Panc1 (cell line): ENCODE measurements at regions not wholly inside any gene's neighbourhood (a gene's known extent, or its start where the extent isn't known, plus 50 kb on each side); places are given as distances from the start of the nearest gene placed in this dataset.

Source experiments
- ATAC-seq: fragments of 200-7000 bp; cut with Tn5 transposase; 2 replicates; pipeline ENCODE4 v1.9.1; 2020; ENCODE audit warnings: mild to moderate bottlenecking, moderate library complexity
- BruUV-seq: library from RNA; stranded (reverse); fragments of 400-500 nt; replicated peaks from 2 replicates; lab custom pipeline; 2021; lab: Mats Ljungman, UMichigan
- CTCF ChIA-PET: fragments of 300-600 bp; sonication (Branson Sonifier 250); formaldehyde crosslinking; loops from one replicate; lab custom pipeline; 2022; ENCODE audit warnings: antibody characterized with exemption; lab: Charles Lee
- POLR2A ChIA-PET: fragments of 300-600 bp; sonication (Branson Sonifier 250); formaldehyde crosslinking; loops from one replicate; lab custom pipeline; 2022; ENCODE audit warnings: antibody characterized with exemption; lab: Charles Lee
- DNase-seq: peaks from one replicate; pipeline ENCODE4 v3.0.0-alpha.2; 2010; ENCODE audit warnings: low read depth, low spot score
- H3K27ac ChIP-seq: 2 replicates; pipeline ENCODE4 v1.5.1; 2011; ENCODE audit warnings: mild to moderate bottlenecking, low read length, inconsistent platforms
- H3K27me3 ChIP-seq: fragments of 200-500 bp; sonication (Bioruptor generic); 2 replicates; pipeline ENCODE4 v1.6.0; 2014; ENCODE audit warnings: low read length, inconsistent platforms; ENCODE audit not compliant: control insufficient read depth, insufficient read depth
- H3K36me3 ChIP-seq: fragments of 200-500 bp; sonication (Bioruptor generic); 2 replicates; pipeline ENCODE4 v1.5.1; 2014; ENCODE audit warnings: inconsistent platforms, mild to moderate bottlenecking, low read length, moderate library complexity; ENCODE audit not compliant: control insufficient read depth, insufficient read depth
- H3K4me1 ChIP-seq: 2 replicates; pipeline ENCODE4 v1.5.1; 2011; ENCODE audit warnings: inconsistent platforms, mild to moderate bottlenecking, low read length, moderate library complexity; ENCODE audit not compliant: control insufficient read depth, insufficient read depth
- H3K4me3 ChIP-seq, 2 experiments: 2 replicates each; pipeline ENCODE4 v1.5.1; 2011 to 2012; ENCODE audit warnings: low read depth in 2 of 2, low read length in 2 of 2, mild to moderate bottlenecking in 2 of 2, inconsistent platforms in 1 of 2, moderate library complexity in 1 of 2
- H3K9me3 ChIP-seq: fragments of 200-500 bp; sonication (Bioruptor generic); 2 replicates; pipeline ENCODE4 v1.5.1; 2014; ENCODE audit warnings: low read depth, mild to moderate bottlenecking, inconsistent platforms, low read length, moderate library complexity; ENCODE audit not compliant: control insufficient read depth, insufficient read depth
- CTCF ChIP-seq: fragments of 450-650 bp; IDR thresholded peaks from 2 replicates; pipeline ENCODE4 v1.5.1; 2017; ENCODE audit warnings: mild to moderate bottlenecking
- POLR2AphosphoS5 ChIP-seq: IDR thresholded peaks from 2 replicates; pipeline ENCODE4 v1.6.1; 2012; ENCODE audit warnings: mild to moderate bottlenecking, low read depth, low read length, moderate library complexity
- SIN3A ChIP-seq: IDR thresholded peaks from 2 replicates; pipeline ENCODE4 v1.6.1; 2012; ENCODE audit warnings: low read depth, mild to moderate bottlenecking, low read length, moderate library complexity, borderline replicate concordance; ENCODE audit not compliant: insufficient read depth
- TCF7L2 ChIP-seq: IDR thresholded peaks from 2 replicates; pipeline ENCODE4 v1.6.1; 2011; ENCODE audit warnings: mild to moderate bottlenecking, low read depth, low read length, inconsistent platforms
- in situ Hi-C: cut with HindIII; loops from 2 replicates; pipeline ENCODE4 v1.10.0; 2016; ENCODE audit warnings: low sequenced_read_pairs, low pct_unique_long_range_greater_than_20kb
- intact Hi-C: fragments of 100-400 bp; cut with micrococcal nuclease; formaldehyde crosslinking; loops from one replicate; pipeline ENCODE4 v1.10.0; 2022; ENCODE audit not compliant: unreplicated experiment
- TF ChIP-seq, protein P1 (sequence below), 2 experiments: IDR thresholded peaks; 2 replicates each; pipeline ENCODE4 v1.6.1; 2011 to 2012; ENCODE audit warnings: low read depth in 2 of 2, control low read depth in 1 of 2, low read length in 1 of 2, mild to moderate bottlenecking in 1 of 2, moderate library complexity in 1 of 2; ENCODE audit not compliant: insufficient read depth in 1 of 2

- TF ChIP-seq SIN3A (no peak), POLR2AphosphoS5 (no peak), TCF7L2 (no peak), CTCF (no peak)
- ATAC-seq, result no peak
- H3K4me3 ChIP-seq, result no peak overlapping the region
- intact Hi-C loops (no loop called here), in situ Hi-C loops (no loop called here)
- no peaks in the 10 kb centered on the region for H3K36me3 ChIP-seq
- DNase-seq, result no peak
- no peak overlapping the region for H3K27ac ChIP-seq
- no peaks in the 10 kb centered on the region for H3K9me3 ChIP-seq
- ChIA-PET POLR2A (no interaction called here), CTCF (no interaction called here)
- H3K27me3 ChIP-seq, result no peaks in the 10 kb centered on the region
- no peaks in the 10 kb centered on the region for H3K4me1 ChIP-seq
- no TSS peak for BruUV-seq
Observed at GRCh38 chr2:117755768-117756167, 58.7 kb upstream of the DDX18 start.

DNA sequence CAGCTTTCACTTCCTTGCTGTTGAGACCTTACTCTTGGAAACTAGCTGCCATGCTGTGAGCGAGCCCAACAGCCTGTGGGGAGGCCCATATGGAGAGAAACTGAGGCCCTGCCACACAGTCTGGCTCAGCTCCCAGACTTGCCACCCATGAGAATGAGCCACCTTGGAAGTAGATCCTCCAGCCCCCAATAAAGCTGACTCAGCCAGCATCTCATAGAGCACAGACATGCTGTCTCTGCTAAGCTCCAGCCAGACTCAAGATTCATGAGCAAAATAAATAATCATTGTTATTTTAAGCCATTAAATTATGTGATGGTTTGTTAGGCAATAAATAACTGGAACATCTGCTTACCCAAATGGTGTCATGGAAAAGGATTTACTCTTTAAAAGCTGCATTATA lies 53.6 kb upstream of the DDX18 start:
- no peaks in the 10 kb centered on the region for H3K36me3 ChIP-seq
- no peak for TF ChIP-seq CTCF
- no peak for TF ChIP-seq SIN3A
- TF ChIP-seq TCF7L2, result no peak
- TF ChIP-seq, protein P1, sequence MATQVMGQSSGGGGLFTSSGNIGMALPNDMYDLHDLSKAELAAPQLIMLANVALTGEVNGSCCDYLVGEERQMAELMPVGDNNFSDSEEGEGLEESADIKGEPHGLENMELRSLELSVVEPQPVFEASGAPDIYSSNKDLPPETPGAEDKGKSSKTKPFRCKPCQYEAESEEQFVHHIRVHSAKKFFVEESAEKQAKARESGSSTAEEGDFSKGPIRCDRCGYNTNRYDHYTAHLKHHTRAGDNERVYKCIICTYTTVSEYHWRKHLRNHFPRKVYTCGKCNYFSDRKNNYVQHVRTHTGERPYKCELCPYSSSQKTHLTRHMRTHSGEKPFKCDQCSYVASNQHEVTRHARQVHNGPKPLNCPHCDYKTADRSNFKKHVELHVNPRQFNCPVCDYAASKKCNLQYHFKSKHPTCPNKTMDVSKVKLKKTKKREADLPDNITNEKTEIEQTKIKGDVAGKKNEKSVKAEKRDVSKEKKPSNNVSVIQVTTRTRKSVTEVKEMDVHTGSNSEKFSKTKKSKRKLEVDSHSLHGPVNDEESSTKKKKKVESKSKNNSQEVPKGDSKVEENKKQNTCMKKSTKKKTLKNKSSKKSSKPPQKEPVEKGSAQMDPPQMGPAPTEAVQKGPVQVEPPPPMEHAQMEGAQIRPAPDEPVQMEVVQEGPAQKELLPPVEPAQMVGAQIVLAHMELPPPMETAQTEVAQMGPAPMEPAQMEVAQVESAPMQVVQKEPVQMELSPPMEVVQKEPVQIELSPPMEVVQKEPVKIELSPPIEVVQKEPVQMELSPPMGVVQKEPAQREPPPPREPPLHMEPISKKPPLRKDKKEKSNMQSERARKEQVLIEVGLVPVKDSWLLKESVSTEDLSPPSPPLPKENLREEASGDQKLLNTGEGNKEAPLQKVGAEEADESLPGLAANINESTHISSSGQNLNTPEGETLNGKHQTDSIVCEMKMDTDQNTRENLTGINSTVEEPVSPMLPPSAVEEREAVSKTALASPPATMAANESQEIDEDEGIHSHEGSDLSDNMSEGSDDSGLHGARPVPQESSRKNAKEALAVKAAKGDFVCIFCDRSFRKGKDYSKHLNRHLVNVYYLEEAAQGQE (IDR thresholded peaks at IDR 0.05; ENCODE audit: insufficient read depth in 1 of 2, low read depth in 2 of 2, low read length in 1 of 2), result no peak
- no peak for TF ChIP-seq POLR2AphosphoS5
- ChIA-PET POLR2A (no interaction called here), CTCF (no interaction called here)
- no peaks in the 10 kb centered on the region for H3K9me3 ChIP-seq
- H3K4me1 ChIP-seq, result no peaks in the 10 kb centered on the region
- in situ Hi-C loops, result no loop called here
- BruUV-seq, result no TSS peak
- DNase-seq, result no peak
- no peaks in the 10 kb centered on the region for H3K27me3 ChIP-seq
- intact Hi-C loops, result no loop called here
- ATAC-seq, result no peak
- H3K27ac ChIP-seq, result no peak overlapping the region
- H3K4me3 ChIP-seq, result no peak overlapping the region
